GM19239 (cell line): ENCODE measurements at regions not wholly inside any gene's neighbourhood (a gene's known extent, or its start where the extent isn't known, plus 50 kb on each side); places are given as distances from the start of the nearest gene placed in this dataset.

Source experiments
- DNase-seq: peaks from one replicate; pipeline ENCODE4 v3.0.0; 2011; ENCODE audit warnings: low spot score; ENCODE audit not compliant: insufficient read length
- FAIRE-seq: peaks from 2 replicates; lab custom pipeline; 2011; peaks lifted over from hg19 to GRCh38; lab: Jason Lieb, UNC

- no peak for DNase-seq
- no peak for FAIRE-seq
Observed at GRCh38 chr20:60691966-60692615, 560.0 kb upstream of the CDH4 start.

GRCh38 chr20:60693496-60694133, 558.4 kb upstream of the CDH4 start:
- no peak for FAIRE-seq
- no peak for DNase-seq

GRCh38 chr20:60694763-60695162, 557.3 kb upstream of the CDH4 start:
- no peak for FAIRE-seq
- DNase-seq, result no peak

- FAIRE-seq (no peak), DNase-seq (no peak)
Observed at GRCh38 chr20:60695226-60696000, 556.6 kb upstream of the CDH4 start.

- DNase-seq (no peak), FAIRE-seq (no peak)
Observed at GRCh38 chr20:60697252-60697651, 554.8 kb upstream of the CDH4 start.

- no peak for DNase-seq
- no peak for FAIRE-seq
Observed at GRCh38 chr20:60700728-60701127, 551.3 kb upstream of the CDH4 start.

- DNase-seq (no peak), FAIRE-seq (no peak)
Observed at GRCh38 chr20:60704147-60704546, 547.9 kb upstream of the CDH4 start.

GRCh38 chr20:60713396-60713795, 538.7 kb upstream of the CDH4 start:
- FAIRE-seq (no peak), DNase-seq (no peak)

GRCh38 chr20:60715172-60715571, 536.9 kb upstream of the CDH4 start:
- FAIRE-seq (no peak), DNase-seq (no peak)

GRCh38 chr20:60718743-60719480, 533.1 kb upstream of the CDH4 start:
- DNase-seq, result no peak
- FAIRE-seq, result no peak

- FAIRE-seq, result no peak
- no peak for DNase-seq
Observed at GRCh38 chr20:60725311-60725906, 526.7 kb upstream of the CDH4 start.

- DNase-seq (no peak), FAIRE-seq (no peak)
Observed at GRCh38 chr20:60727425-60727824, 524.6 kb upstream of the CDH4 start.

- no peak for FAIRE-seq
Observed at GRCh38 chr20:60728705-60729104, 523.4 kb upstream of the CDH4 start.

GRCh38 chr20:60729135-60729900, 522.7 kb upstream of the CDH4 start:
- DNase-seq (no peak), FAIRE-seq (no peak)

More at GRCh38 chr20:60728705-60729104, 523.4 kb upstream of the CDH4 start:
- no peak for DNase-seq

- no peak for DNase-seq
- no peak for FAIRE-seq
Observed at GRCh38 chr20:60732322-60732721, 519.7 kb upstream of the CDH4 start.

- FAIRE-seq (no peak), DNase-seq (no peak)
Observed at GRCh38 chr20:60748086-60748485, 504.0 kb upstream of the CDH4 start.

- DNase-seq, result no peak
- FAIRE-seq, result no peak
Observed at GRCh38 chr20:60749804-60750602, 502.1 kb upstream of the CDH4 start.

- DNase-seq (no peak), FAIRE-seq (no peak)
Observed at GRCh38 chr20:60750909-60751308, 501.2 kb upstream of the CDH4 start.

- FAIRE-seq, result no peak
- no peak for DNase-seq
Observed at GRCh38 chr20:60751826-60752225, 500.2 kb upstream of the CDH4 start.
